GM23248 (cell line): ENCODE measurements at regions not wholly inside any gene's neighbourhood (a gene's known extent, or its start where the extent isn't known, plus 50 kb on each side); places are given as distances from the start of the nearest gene placed in this dataset.
A peak's percentile ranks its signal among the peaks of the same experiment; 100 is the strongest.

Experiments
- DNase-seq: peaks from one replicate; pipeline ENCODE4 v3.0.0-alpha.2; 2015
- H2AFZ ChIP-seq: fragments of 200-600 bp; sonication (generic); 2 replicates; pipeline ENCODE4 v1.6.1; 2016; ENCODE audit warnings: antibody characterized with exemption
- H3F3A ChIP-seq: fragments of 200-600 bp; sonication (generic); 2 replicates; pipeline ENCODE4 v1.6.1; 2016; ENCODE audit warnings: mild to moderate bottlenecking, antibody characterized with exemption, mixed run types; ENCODE audit not compliant: insufficient read depth
- H3K27ac ChIP-seq: fragments of 200-600 bp; sonication (generic); 2 replicates; pipeline ENCODE4 v1.5.1; 2016; ENCODE audit warnings: mild to moderate bottlenecking
- H3K27me3 ChIP-seq: fragments of 200-600 bp; sonication (generic); replicated peaks from 2 replicates; pipeline ENCODE4 v1.6.1; 2016; ENCODE audit warnings: mild to moderate bottlenecking; ENCODE audit not compliant: insufficient read depth
- H3K36me3 ChIP-seq: fragments of 200-600 bp; sonication (generic); 2 replicates; pipeline ENCODE4 v1.6.1; 2016; ENCODE audit warnings: low read depth, mild to moderate bottlenecking
- H3K4me1 ChIP-seq: fragments of 200-600 bp; sonication (generic); 2 replicates; pipeline ENCODE4 v1.6.1; 2016; ENCODE audit warnings: mild to moderate bottlenecking; ENCODE audit not compliant: insufficient read depth
- H3K4me2 ChIP-seq: fragments of 200-600 bp; sonication (generic); one replicate; pipeline ENCODE4 v1.6.1; 2016; ENCODE audit warnings: mild to moderate bottlenecking; ENCODE audit not compliant: unreplicated experiment
- H3K4me3 ChIP-seq: fragments of 200-600 bp; sonication (generic); 2 replicates; pipeline ENCODE4 v1.5.1; 2016; ENCODE audit warnings: mild to moderate bottlenecking
- H3K79me2 ChIP-seq: fragments of 200-600 bp; sonication (generic); 2 replicates; pipeline ENCODE4 v1.6.1; 2016; ENCODE audit warnings: mild to moderate bottlenecking; ENCODE audit not compliant: insufficient read depth
- H3K9ac ChIP-seq: fragments of 200-600 bp; sonication (generic); 2 replicates; pipeline ENCODE4 v1.6.1; 2016; ENCODE audit warnings: mild to moderate bottlenecking
- H3K9me2 ChIP-seq: fragments of 200-600 bp; sonication (generic); 2 replicates; pipeline ENCODE4 v1.6.1; 2016; ENCODE audit warnings: mixed run types, mild to moderate bottlenecking, moderate library complexity; ENCODE audit not compliant: insufficient read depth
- H3K9me3 ChIP-seq: fragments of 200-600 bp; sonication (generic); one replicate; pipeline ENCODE4 v1.6.1; 2017; ENCODE audit warnings: low read depth
- H4K20me1 ChIP-seq: fragments of 200-600 bp; sonication (generic); 2 replicates; pipeline ENCODE4 v1.6.0; 2016; ENCODE audit not compliant: insufficient read depth
- EZH2 ChIP-seq: fragments of 200-600 bp; sonication (generic); IDR thresholded peaks from 2 replicates; pipeline ENCODE4 v1.6.1; 2018; ENCODE audit warnings: antibody characterized with exemption, mild to moderate bottlenecking; ENCODE audit not compliant: insufficient read depth, poor library complexity, severe bottlenecking
- EZH2phosphoT487 ChIP-seq: fragments of 200-600 bp; sonication (generic); IDR thresholded peaks from 2 replicates; pipeline ENCODE4 v1.6.1; 2018; ENCODE audit warnings: antibody characterized with exemption, moderate library complexity, mild to moderate bottlenecking, low read depth; ENCODE audit not compliant: insufficient read depth
- WGBS, 2 experiments: methylation state at CpG; one replicate each; pipeline ENCODE4 v1.1.6; 2015 to 2017; ENCODE audit warnings: low lambda C conversion rate in 2 of 2, low coverage in 1 of 2; ENCODE audit errors: missing lambda C conversion rate in 2 of 2; 5-methylcytosine and 5-hydroxymethylcytosine counted together
- in situ Hi-C: fragments of 300-500 bp; cut with MboI; formaldehyde crosslinking; loops from 2 replicates; pipeline ENCODE4 v1.15.0; 2020

- Histone ChIP-seq H3K27ac (no peak overlapping the region), H3F3A (no peaks in the 10 kb centered on the region), H2AFZ (no peak overlapping the region), H3K4me2 (no peak overlapping the region), H3K9me2 (no peaks in the 10 kb centered on the region), H3K79me2 (no peaks in the 10 kb centered on the region), H3K36me3 (no peaks in the 10 kb centered on the region), H3K4me1 (no peaks in the 10 kb centered on the region), H3K9ac (no peak overlapping the region), H3K4me3 (no peak overlapping the region), H4K20me1 (no peaks in the 10 kb centered on the region), H3K27me3 (peaks cover 39% of the 10 kb centered on the region), H3K9me3 (no peaks in the 10 kb centered on the region)
- no peak for TF ChIP-seq EZH2
- TF ChIP-seq EZH2phosphoT487: no peak
- peak; percentile 53 for DNase-seq
- in situ Hi-C loops: no loop called here
- WGBS, 2 experiments: 1 to 3% methylated on average over 8 of the region's 8 CpGs
Observed at GRCh38 chr5:155726267-155726666, 600.7 kb upstream of the SGCD start.

DNA sequence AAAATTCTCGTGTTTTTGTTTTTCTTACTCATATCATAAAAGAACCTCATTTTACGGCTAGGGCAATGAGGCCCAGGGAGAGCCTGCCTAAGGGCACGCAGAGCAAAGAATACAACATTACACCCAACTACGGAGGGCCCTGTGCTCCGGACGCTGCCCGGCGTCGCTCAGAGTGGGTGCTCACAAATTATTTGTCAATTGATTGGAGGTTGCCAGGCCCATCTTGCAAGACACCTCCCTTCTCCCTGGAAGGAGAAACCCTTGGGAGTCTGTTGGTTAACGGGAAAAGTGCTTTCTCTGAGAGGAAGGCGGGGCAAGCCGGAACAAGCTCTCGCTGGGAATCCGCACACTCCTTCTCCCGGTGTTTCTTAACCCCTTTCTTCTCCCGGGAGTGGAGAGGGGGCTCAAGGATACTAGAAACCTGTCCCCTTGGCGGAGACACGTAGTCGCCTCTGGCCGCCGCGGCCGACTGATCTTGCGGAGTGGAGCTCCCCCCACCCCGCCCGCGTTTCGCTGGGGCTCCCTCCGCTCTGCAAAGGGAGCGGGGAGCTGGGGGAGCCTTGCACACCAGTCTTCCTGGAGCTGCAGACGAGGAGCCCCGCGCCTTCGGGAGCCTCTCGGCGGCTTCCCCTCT lies 599.3 kb upstream of the SGCD start:
- Histone ChIP-seq H3K4me2 (peak overlapping the region; percentile 79), H3K9me3 (no peaks in the 10 kb centered on the region), H3K79me2 (no peaks in the 10 kb centered on the region), H2AFZ (peak overlapping the region; percentile 60), H4K20me1 (no peaks in the 10 kb centered on the region), H3K36me3 (no peaks in the 10 kb centered on the region), H3K4me3 (peak overlapping the region; percentile 66), H3K27me3 (peaks cover 45% of the 10 kb centered on the region), H3K4me1 (no peaks in the 10 kb centered on the region), H3F3A (no peaks in the 10 kb centered on the region), H3K9me2 (no peaks in the 10 kb centered on the region), H3K9ac (no peak overlapping the region), H3K27ac (no peak overlapping the region)
- in situ Hi-C loops: no loop called here
- 5 to 6% methylated on average over 30 to 36 of the region's 36 CpGs for WGBS, 2 experiments
- TF ChIP-seq EZH2phosphoT487: no peak
- no peak for TF ChIP-seq EZH2
- DNase-seq: peak; percentile 18

- peak overlapping the region; percentile 66 for H3K4me3 ChIP-seq
- DNase-seq: peak; percentile 74
- no peaks in the 10 kb centered on the region for H3K36me3 ChIP-seq
- in situ Hi-C loops: no loop called here
- 1 to 2% methylated on average over 40 to 56 of the region's 83 CpGs for WGBS, 2 experiments
- H3K79me2 ChIP-seq: no peaks in the 10 kb centered on the region
- no peaks in the 10 kb centered on the region for H3F3A ChIP-seq
- H3K27ac ChIP-seq: no peak overlapping the region
- peaks cover 45% of the 10 kb centered on the region for H3K27me3 ChIP-seq
- H3K9ac ChIP-seq: no peak overlapping the region
- H2AFZ ChIP-seq: peak overlapping the region; percentile 60
- no peaks in the 10 kb centered on the region for H3K9me3 ChIP-seq
- H4K20me1 ChIP-seq: no peaks in the 10 kb centered on the region
- TF ChIP-seq EZH2phosphoT487 (no peak), EZH2 (no peak)
- no peaks in the 10 kb centered on the region for H3K4me1 ChIP-seq
- H3K9me2 ChIP-seq: no peaks in the 10 kb centered on the region
- peak overlapping the region; percentile 79 for H3K4me2 ChIP-seq
Observed at GRCh38 chr5:155728146-155728856, 598.7 kb upstream of the SGCD start.

DNA sequence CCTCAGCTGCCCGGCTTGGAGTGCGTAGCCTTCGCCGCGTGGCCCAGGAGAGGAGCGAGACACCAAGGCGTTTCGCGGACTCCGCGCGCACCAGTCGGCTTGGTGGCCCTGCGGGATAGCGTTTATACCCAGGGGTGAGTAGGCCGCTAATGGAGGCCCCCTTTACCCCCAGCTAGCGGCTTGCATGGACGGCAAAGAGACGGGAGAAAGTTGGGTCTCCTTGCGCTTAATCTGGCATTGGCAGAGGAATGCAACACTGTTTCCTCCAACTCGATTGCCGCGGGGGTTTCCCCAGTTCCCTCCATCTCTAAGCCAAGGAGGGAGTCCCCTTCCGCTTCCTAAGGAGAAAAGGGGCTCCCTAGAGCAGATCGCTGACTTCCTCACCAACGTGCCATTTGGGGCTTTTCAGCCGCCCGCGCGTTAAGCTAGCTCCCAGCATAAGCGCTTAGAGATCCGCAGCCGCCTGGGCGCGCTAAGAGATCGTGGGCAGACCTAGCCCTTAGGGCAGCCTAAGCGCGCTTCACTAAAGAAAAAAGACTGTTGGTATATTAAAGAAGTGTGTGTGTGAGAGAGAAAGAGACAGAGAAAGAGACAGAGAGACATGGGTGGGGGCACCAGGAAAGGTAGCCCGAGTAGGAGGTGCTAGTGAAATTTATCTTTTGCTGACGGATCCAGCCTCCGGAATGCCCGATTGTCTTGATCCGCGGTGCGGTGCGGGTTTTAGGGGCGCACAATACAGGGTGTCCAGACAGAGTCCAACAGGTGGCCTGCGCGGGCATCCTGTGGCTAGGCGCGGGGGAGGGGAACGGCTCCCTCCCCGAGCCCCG lies 597.9 kb upstream of the SGCD start:
- peak overlapping the region; percentile 60; the same call in 1 of the 2 replicates for H2AFZ ChIP-seq
- in situ Hi-C loops: no loop called here

More for the DNA sequence above, 597.9 kb upstream of the SGCD start:
- H3K4me1 ChIP-seq: no peaks in the 10 kb centered on the region
- peak overlapping the region; percentile 66 for H3K4me3 ChIP-seq
- DNase-seq: peak; percentile 53
- WGBS, 2 experiments: 7 to 9% methylated on average over 54 of the region's 54 CpGs
- H3K4me2 ChIP-seq: peak overlapping the region; percentile 79
- no peaks in the 10 kb centered on the region for H3K9me3 ChIP-seq
- no peaks in the 10 kb centered on the region for H3K79me2 ChIP-seq
- H3K9ac ChIP-seq: no peak overlapping the region
- no peaks in the 10 kb centered on the region for H3K9me2 ChIP-seq
- no peak overlapping the region for H3K27ac ChIP-seq
- TF ChIP-seq EZH2 (no peak), EZH2phosphoT487 (no peak)
- H4K20me1 ChIP-seq: no peaks in the 10 kb centered on the region
- H3K36me3 ChIP-seq: no peaks in the 10 kb centered on the region
- peaks cover 45% of the 10 kb centered on the region for H3K27me3 ChIP-seq
- H3F3A ChIP-seq: no peaks in the 10 kb centered on the region
